CD4-positive, alpha-beta T cell (primary cell): ENCODE measurements at regions not wholly inside any gene's neighbourhood (a gene's known extent, or its start where the extent isn't known, plus 50 kb on each side); places are given as distances from the start of the nearest gene placed in this dataset.
"Not testable (repeated sequence)": the region's sequence is repeated elsewhere in the genome, so short reads cannot be mapped to it uniquely, and the experiment has no call there.

Experiments
- ATAC-seq: fragments of 200-7000 bp; cut with Tn5 transposase; one replicate; pipeline ENCODE4 v1.10.0; 2022; ENCODE audit warnings: mild to moderate bottlenecking; ENCODE audit not compliant: poor library complexity
- CTCF ChIA-PET: fragments of 350-600 bp; sonication (Branson Sonifier 250); formaldehyde crosslinking; loops from one replicate; lab custom pipeline; 2021; ENCODE audit warnings: antibody characterized with exemption, inconsistent platforms; lab: Charles Lee
- POLR2A ChIA-PET: fragments of 350-600 bp; sonication (Branson Sonifier 250); formaldehyde crosslinking; loops from one replicate; lab custom pipeline; 2021; ENCODE audit warnings: antibody characterized with exemption, inconsistent platforms; lab: Charles Lee
- DNase-seq, 14 experiments: peaks; one replicate each; pipeline ENCODE4 v3.0.0-alpha.2; 2013 to 2020; ENCODE audit warnings: mixed read lengths in 2 of 14
- H3K27ac ChIP-seq, 2 donors: one replicate each; pipeline versions ENCODE4 v1.5.1 to v1.7.0; 2013; ENCODE audit warnings: low read length in 2 of 2, low read depth in 1 of 2, mild to moderate bottlenecking in 1 of 2
- H3K27me3 ChIP-seq, 2 experiments: 1 replicate in 1 of 2; 2 replicates in 1 of 2; pipeline versions ENCODE4 v1.6.1 to v1.7.0; 2013; ENCODE audit warnings: low read length in 2 of 2, control low read depth in 1 of 2, mild to moderate bottlenecking in 1 of 2, moderate library complexity in 1 of 2; ENCODE audit not compliant: insufficient read depth in 2 of 2, control insufficient read depth in 1 of 2
- H3K36me3 ChIP-seq: one replicate; pipeline ENCODE4 v1.6.1; 2013; ENCODE audit warnings: low read length, control low read depth; ENCODE audit not compliant: insufficient read depth
- H3K4me1 ChIP-seq: one replicate; pipeline ENCODE4 v1.6.1; 2013; ENCODE audit warnings: low read length, control low read depth; ENCODE audit not compliant: insufficient read depth
- H3K4me3 ChIP-seq: one replicate; pipeline ENCODE4 v1.5.1; 2013; ENCODE audit warnings: mild to moderate bottlenecking, low read length, moderate library complexity
- H3K9me3 ChIP-seq, 2 experiments: 1 replicate in 1 of 2; 2 replicates in 1 of 2; pipeline versions ENCODE4 v1.6.1 to v1.7.0; 2013; ENCODE audit warnings: low read length in 2 of 2, mild to moderate bottlenecking in 2 of 2, control low read depth in 1 of 2, moderate library complexity in 1 of 2; ENCODE audit not compliant: control insufficient read depth in 1 of 2, insufficient read depth in 1 of 2
- H3K27ac Mint-ChIP-seq: one replicate; pipeline ENCODE4 v1.8.0; 2020; ENCODE audit warnings: mixed read lengths
- H3K27me3 Mint-ChIP-seq: one replicate; pipeline ENCODE4 v1.8.0; 2021; ENCODE audit warnings: mixed read lengths
- H3K36me3 Mint-ChIP-seq: one replicate; pipeline ENCODE4 v1.8.0; 2021; ENCODE audit warnings: low read depth, mixed read lengths
- H3K4me1 Mint-ChIP-seq: one replicate; pipeline ENCODE4 v1.8.0; 2021; ENCODE audit warnings: low read depth, mixed read lengths
- H3K4me3 Mint-ChIP-seq: one replicate; pipeline ENCODE4 v1.8.0; 2020; ENCODE audit warnings: mild to moderate bottlenecking, mixed read lengths
- H3K9me3 Mint-ChIP-seq: one replicate; pipeline ENCODE4 v1.8.0; 2020; ENCODE audit warnings: mixed read lengths
- intact Hi-C, 2 experiments: fragments of 100-400 bp; cut with DNase I in 1 of 2; cut with micrococcal nuclease in 1 of 2; formaldehyde crosslinking; loops; one replicate each; pipeline versions ENCODE4 v1.15.1 to v1.9.0; 2023 to 2025; cut with DNase I, micrococcal nuclease
- TF ChIP-seq, protein P1 (sequence below): fragments of 200-600 bp; IDR thresholded peaks from one replicate; pipeline ENCODE4 v1.8.0; 2022; ENCODE audit warnings: antibody characterized with exemption, mild to moderate bottlenecking

DNA sequence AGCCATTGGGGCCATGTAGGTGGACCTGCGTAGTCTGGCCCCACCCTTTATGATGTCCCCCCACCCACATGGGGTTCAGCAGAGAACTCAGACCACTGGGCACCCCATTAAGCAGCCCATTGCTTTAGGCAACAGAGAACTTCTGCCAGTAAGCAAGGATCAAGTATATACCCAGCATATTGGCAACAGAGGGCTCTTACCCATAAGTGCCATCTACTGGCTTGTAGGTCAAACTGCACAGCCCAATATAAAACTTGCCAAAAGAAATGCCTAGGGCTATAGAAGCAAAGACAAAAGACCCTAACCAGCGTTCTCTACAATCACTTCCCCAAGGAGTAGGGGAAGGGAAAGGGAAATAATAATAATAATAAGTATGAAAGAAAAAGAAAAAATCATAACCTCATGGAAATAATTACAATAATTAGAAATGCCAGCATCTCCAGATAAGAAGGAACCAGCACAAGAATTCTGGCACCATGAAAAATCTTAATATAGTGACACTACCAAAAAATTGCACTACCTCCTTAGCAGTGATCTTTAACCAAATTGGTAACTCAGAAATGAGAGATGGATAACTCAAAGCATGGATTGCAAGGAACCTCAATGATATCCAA is 1090.7 kb downstream of the FAT4 start:
- H3K4me3 Mint-ChIP-seq, result no peak overlapping the region
- no peak overlapping the region for H3K4me3 ChIP-seq
- H3K27ac ChIP-seq, result no peak overlapping the region
- H3K36me3 ChIP-seq, result no peaks in the 10 kb centered on the region
- CTCF ChIA-PET, result no interaction called here
- no peaks in the 10 kb centered on the region for H3K4me1 Mint-ChIP-seq
- no peaks in the 10 kb centered on the region for H3K27me3 Mint-ChIP-seq
- POLR2A ChIA-PET, result no interaction called here
- peaks cover 6% of the 10 kb centered on the region for H3K9me3 Mint-ChIP-seq
- no peaks in the 10 kb centered on the region for H3K27me3 ChIP-seq
- intact Hi-C loops, result no loop called here
- H3K4me1 ChIP-seq, result no peaks in the 10 kb centered on the region
- H3K36me3 Mint-ChIP-seq, result no peaks in the 10 kb centered on the region
- peaks cover 0 to 12% of the 10 kb centered on the region in 2 experiments for H3K9me3 ChIP-seq
- H3K27ac Mint-ChIP-seq, result no peak overlapping the region
- DNase-seq (no peak), ATAC-seq (no peak)
- TF ChIP-seq, protein P1, sequence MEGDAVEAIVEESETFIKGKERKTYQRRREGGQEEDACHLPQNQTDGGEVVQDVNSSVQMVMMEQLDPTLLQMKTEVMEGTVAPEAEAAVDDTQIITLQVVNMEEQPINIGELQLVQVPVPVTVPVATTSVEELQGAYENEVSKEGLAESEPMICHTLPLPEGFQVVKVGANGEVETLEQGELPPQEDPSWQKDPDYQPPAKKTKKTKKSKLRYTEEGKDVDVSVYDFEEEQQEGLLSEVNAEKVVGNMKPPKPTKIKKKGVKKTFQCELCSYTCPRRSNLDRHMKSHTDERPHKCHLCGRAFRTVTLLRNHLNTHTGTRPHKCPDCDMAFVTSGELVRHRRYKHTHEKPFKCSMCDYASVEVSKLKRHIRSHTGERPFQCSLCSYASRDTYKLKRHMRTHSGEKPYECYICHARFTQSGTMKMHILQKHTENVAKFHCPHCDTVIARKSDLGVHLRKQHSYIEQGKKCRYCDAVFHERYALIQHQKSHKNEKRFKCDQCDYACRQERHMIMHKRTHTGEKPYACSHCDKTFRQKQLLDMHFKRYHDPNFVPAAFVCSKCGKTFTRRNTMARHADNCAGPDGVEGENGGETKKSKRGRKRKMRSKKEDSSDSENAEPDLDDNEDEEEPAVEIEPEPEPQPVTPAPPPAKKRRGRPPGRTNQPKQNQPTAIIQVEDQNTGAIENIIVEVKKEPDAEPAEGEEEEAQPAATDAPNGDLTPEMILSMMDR, result no peak

DNA sequence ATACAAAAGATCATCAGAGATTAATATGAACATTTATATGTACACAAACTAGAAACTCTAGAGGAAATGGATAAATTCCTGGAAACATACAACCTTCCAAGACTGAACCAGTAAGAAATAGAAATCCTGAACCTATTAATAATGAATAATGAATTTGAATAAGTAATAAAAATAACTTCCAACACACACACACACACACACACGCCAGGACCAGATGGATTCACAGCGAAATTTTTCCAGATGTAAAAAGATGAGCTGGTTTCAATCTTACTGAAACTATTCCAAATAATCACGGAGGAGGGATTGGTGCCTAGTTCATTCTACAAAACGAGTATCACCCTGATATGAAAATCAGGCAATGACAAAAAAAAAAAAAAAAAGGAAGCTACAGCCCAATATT is 1095.0 kb downstream of the FAT4 start:
- Mint-ChIP-seq H3K27ac (no peak overlapping the region), H3K27me3 (no peaks in the 10 kb centered on the region), H3K4me1 (no peaks in the 10 kb centered on the region), H3K9me3 (peaks cover 10% of the 10 kb centered on the region), H3K4me3 (no peak overlapping the region), H3K36me3 (no peaks in the 10 kb centered on the region)
- no peaks in the 10 kb centered on the region for H3K4me1 ChIP-seq
- peaks cover 0 to 8% of the 10 kb centered on the region in 2 experiments for H3K9me3 ChIP-seq
- intact Hi-C loops, result no loop called here
- DNase-seq (no peak), ATAC-seq (no peak)
- POLR2A ChIA-PET, result no interaction called here
- H3K4me3 ChIP-seq, result no peak overlapping the region
- no peak overlapping the region for H3K27ac ChIP-seq
- CTCF ChIA-PET, result no interaction called here
- H3K27me3 ChIP-seq, result no peaks in the 10 kb centered on the region
- no peaks in the 10 kb centered on the region for H3K36me3 ChIP-seq
- TF ChIP-seq, protein P1, result no peak

DNA sequence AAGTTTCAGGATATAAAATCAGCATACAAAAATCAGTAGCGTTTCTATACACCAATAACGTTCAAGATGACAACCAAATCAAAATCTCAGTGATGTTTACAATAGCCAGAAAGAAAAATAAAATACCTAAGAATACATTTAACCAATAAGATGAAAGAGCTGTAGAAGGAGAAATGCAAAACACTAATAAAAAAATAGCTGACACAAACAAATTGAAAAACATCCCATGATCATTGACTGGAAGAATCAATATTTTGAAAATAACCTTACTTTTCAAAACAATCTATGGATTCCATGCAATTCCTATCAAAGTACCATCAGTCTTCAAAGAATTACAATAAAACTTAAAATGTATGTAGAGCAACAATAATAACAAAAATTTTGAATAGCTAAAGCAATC is 1096.3 kb downstream of the FAT4 start:
- H3K4me3 ChIP-seq, result no peak overlapping the region
- ChIA-PET CTCF (no interaction called here), POLR2A (no interaction called here)
- no peaks in the 10 kb centered on the region for H3K36me3 ChIP-seq
- H3K9me3 ChIP-seq, result peaks cover 0 to 4% of the 10 kb centered on the region in 2 experiments
- H3K4me3 Mint-ChIP-seq, result no peak overlapping the region
- no peak overlapping the region for H3K27ac ChIP-seq
- H3K27ac Mint-ChIP-seq, result no peak overlapping the region
- H3K36me3 Mint-ChIP-seq, result no peaks in the 10 kb centered on the region
- no peaks in the 10 kb centered on the region for H3K27me3 Mint-ChIP-seq
- ATAC-seq, result no peak
- H3K9me3 Mint-ChIP-seq, result peaks cover 10% of the 10 kb centered on the region
- no peak for DNase-seq
- intact Hi-C loops, result no loop called here
- no peaks in the 10 kb centered on the region for H3K4me1 ChIP-seq
- TF ChIP-seq, protein P1, result no peak
- no peaks in the 10 kb centered on the region for H3K27me3 ChIP-seq
- no peaks in the 10 kb centered on the region for H3K4me1 Mint-ChIP-seq

DNA sequence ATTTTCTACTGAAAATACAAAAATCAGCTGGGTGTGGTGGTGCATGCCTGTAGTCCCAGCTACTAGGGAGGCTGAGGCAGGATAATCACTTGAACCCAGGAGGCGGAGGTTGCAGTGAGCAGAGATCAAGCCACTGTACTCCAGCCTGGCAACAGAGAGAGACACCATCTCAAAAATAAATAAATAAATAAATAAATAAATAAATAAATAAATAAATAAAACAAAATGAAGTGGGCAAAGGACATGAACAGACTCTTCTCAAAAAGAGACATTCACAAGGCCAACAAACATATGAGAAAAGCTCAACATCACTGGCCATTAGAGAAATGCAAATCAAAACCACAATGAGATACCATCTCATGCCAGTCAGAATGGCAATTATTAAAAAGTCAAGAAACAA is 1097.6 kb downstream of the FAT4 start:
- H3K27ac Mint-ChIP-seq, H3K4me3 Mint-ChIP-seq, H3K4me1 ChIP-seq, H3K9me3 ChIP-seq, ATAC-seq, H3K4me3 ChIP-seq, H3K36me3 ChIP-seq, H3K4me1 Mint-ChIP-seq, intact Hi-C loops, CTCF ChIA-PET, H3K27me3 Mint-ChIP-seq, DNase-seq, H3K36me3 Mint-ChIP-seq, H3K27me3 ChIP-seq, H3K27ac ChIP-seq, POLR2A ChIA-PET: not testable (repeated sequence)
- peaks cover 10% of the 10 kb centered on the region for H3K9me3 Mint-ChIP-seq
